ENCODE measurements at regions not wholly inside any gene's neighbourhood (a gene's known extent, or its start where the extent isn't known, plus 50 kb on each side); places are given as distances from the start of the nearest gene placed in this dataset.
A peak's percentile ranks its signal among the peaks of the same experiment; 100 is the strongest.

DNA sequence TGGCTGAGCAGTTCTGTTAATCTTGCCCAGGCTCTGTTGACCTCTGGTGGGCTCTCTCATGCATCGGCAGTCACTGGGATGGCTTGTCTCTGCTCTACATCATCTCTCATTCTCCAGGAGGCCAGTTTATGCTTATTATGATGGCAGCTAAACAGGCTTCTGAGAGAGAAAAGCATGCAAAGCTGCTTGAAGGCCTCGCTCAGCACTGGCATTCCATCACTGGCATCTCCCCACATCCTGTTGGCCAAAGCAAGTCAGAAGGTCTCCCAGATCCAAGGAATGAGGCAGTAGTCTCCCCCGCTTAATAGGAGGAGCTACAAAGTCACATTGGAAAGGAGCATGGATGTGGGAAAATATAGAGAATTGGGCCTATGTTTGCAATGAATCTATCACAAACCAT, 212.6 kb downstream of the ZNF621 start:
- H3K9me3 ChIP-seq, result no peaks in the 10 kb centered on the region
- intact Hi-C loops (cut with DNase I), result no loop called here
- H3K4me1 ChIP-seq, result peaks cover 0 to 2% (median 0%) of the 10 kb centered on the region in 4 donors

GRCh38 chr3:40739971-40740370, 215.2 kb downstream of the ZNF621 start:
- DNase-seq (ENCODE audit: extremely low spot score), result no peak
- Histone ChIP-seq H3K36me3 (no peaks in the 10 kb centered on the region), H3K27me3 (no peaks in the 10 kb centered on the region), H3K27ac (replicated peaks in 1 of 4) (no peak overlapping the region), H3K4me1 (peaks cover 0 to 2% (median under 1%) of the 10 kb centered on the region in 4 donors), H3K9me3 (no peaks in the 10 kb centered on the region), H3K4me3 (no peak overlapping the region)
- intact Hi-C loops (cut with DNase I), result no loop called here
- 73% methylated on average over 1 of the region's 1 CpG for WGBS
- no peak for TF ChIP-seq EP300 (IDR thresholded peaks at IDR 0.05)
- TF ChIP-seq, protein P1, sequence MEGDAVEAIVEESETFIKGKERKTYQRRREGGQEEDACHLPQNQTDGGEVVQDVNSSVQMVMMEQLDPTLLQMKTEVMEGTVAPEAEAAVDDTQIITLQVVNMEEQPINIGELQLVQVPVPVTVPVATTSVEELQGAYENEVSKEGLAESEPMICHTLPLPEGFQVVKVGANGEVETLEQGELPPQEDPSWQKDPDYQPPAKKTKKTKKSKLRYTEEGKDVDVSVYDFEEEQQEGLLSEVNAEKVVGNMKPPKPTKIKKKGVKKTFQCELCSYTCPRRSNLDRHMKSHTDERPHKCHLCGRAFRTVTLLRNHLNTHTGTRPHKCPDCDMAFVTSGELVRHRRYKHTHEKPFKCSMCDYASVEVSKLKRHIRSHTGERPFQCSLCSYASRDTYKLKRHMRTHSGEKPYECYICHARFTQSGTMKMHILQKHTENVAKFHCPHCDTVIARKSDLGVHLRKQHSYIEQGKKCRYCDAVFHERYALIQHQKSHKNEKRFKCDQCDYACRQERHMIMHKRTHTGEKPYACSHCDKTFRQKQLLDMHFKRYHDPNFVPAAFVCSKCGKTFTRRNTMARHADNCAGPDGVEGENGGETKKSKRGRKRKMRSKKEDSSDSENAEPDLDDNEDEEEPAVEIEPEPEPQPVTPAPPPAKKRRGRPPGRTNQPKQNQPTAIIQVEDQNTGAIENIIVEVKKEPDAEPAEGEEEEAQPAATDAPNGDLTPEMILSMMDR (IDR thresholded peaks at IDR 0.05), result no peak
- no peak for TF ChIP-seq POLR2A (IDR thresholded peaks at IDR 0.05; ENCODE audit: low read depth)
- no peak for TF ChIP-seq POLR2AphosphoS5 (IDR thresholded peaks at IDR 0.05)

More for the DNA sequence above, 212.6 kb downstream of the ZNF621 start:
- Histone ChIP-seq H3K36me3 (no peaks in the 10 kb centered on the region), H3K27me3 (no peaks in the 10 kb centered on the region), H3K4me3 (no peak overlapping the region), H3K27ac (replicated peaks in 1 of 4) (no peak overlapping the region)
- peak; percentile 60 for DNase-seq (ENCODE audit: extremely low spot score)
- WGBS, result 89% methylated on average over 3 of the region's 3 CpGs
- TF ChIP-seq POLR2AphosphoS5 (IDR thresholded peaks at IDR 0.05), result no peak
- no peak for TF ChIP-seq EP300 (IDR thresholded peaks at IDR 0.05)
- TF ChIP-seq, protein P1 (IDR thresholded peaks at IDR 0.05), result no peak
- TF ChIP-seq POLR2A (IDR thresholded peaks at IDR 0.05; ENCODE audit: low read depth), result no peak

DNA sequence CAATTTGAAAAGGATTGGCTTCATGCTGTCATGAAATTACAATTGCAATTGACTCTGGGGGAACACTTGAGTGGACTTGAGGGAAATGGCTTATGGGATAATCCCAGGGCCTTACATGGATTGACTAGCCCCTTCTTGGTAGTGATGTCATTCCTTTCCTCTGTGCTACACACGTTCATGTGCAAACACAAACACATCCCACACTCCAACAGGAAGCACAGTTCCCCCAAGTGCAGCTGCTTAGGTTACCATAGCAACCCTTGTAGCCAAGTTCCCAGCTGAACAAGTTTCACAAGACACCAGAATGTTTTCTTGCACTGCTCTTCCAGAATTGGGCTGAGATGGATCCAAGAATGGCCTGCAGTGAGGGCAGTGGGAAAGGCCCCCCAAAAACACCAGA, 217.0 kb downstream of the ZNF621 start:
- H3K27ac ChIP-seq (replicated peaks in 1 of 4), result no peak overlapping the region
- intact Hi-C loops (cut with DNase I), result no loop called here

GRCh38 chr3:40745381-40746106, 220.8 kb downstream of the ZNF621 start:
- H3K27me3 ChIP-seq, result no peaks in the 10 kb centered on the region
- no peak for DNase-seq (ENCODE audit: extremely low spot score)
- 88% methylated on average over 2 of the region's 2 CpGs for WGBS
- H3K27ac ChIP-seq (replicated peaks in 1 of 4), result no peak overlapping the region
- peaks cover 0 to 4% (median 1%) of the 10 kb centered on the region in 4 donors for H3K4me1 ChIP-seq
- H3K9me3 ChIP-seq, result no peaks in the 10 kb centered on the region
- TF ChIP-seq POLR2A (IDR thresholded peaks at IDR 0.05; ENCODE audit: low read depth) (no peak), POLR2AphosphoS5 (IDR thresholded peaks at IDR 0.05) (no peak), EP300 (IDR thresholded peaks at IDR 0.05) (no peak)
- TF ChIP-seq, protein P1 (IDR thresholded peaks at IDR 0.05), result no peak
- no peaks in the 10 kb centered on the region for H3K36me3 ChIP-seq
- intact Hi-C loops (cut with DNase I), result no loop called here
- no peak overlapping the region for H3K4me3 ChIP-seq

More for the DNA sequence above, 217.0 kb downstream of the ZNF621 start:
- Histone ChIP-seq H3K9me3 (no peaks in the 10 kb centered on the region), H3K4me3 (no peak overlapping the region), H3K4me1 (peaks cover 0 to 4% (median 1%) of the 10 kb centered on the region in 4 donors), H3K27me3 (no peaks in the 10 kb centered on the region), H3K36me3 (no peaks in the 10 kb centered on the region)
- DNase-seq (ENCODE audit: extremely low spot score), result no peak
- no CpG with 5 or more reads among the region's 1 CpG for WGBS
- no peak for TF ChIP-seq POLR2A (IDR thresholded peaks at IDR 0.05; ENCODE audit: low read depth)
- no peak for TF ChIP-seq EP300 (IDR thresholded peaks at IDR 0.05)
- TF ChIP-seq, protein P1 (IDR thresholded peaks at IDR 0.05), result no peak
- TF ChIP-seq POLR2AphosphoS5 (IDR thresholded peaks at IDR 0.05), result no peak
